ENCODE measurements at regions not wholly inside any gene's neighbourhood (a gene's known extent, or its start where the extent isn't known, plus 50 kb on each side); places are given as distances from the start of the nearest gene placed in this dataset.

DNA sequence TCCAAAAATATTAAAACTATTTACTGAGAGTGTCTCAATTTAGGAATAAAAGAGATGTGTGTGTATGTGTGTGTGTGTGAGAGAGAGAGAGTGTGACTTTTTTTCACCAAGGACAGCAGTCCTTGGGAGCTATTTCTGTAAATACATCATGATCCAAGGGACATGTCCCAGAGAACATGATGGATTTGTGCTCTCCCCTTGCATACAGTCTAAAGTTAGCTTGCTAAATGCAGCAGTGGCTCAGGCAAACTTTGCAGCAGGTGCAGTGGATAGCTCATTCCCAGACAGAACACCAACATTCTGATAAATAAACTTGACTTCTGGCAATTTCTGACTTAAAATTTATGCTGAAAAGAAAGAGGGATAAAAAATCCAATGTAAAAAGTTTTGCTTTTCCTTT is 55.4 kb upstream of the SGCD start:
- no peak overlapping the region for H3K4me3 ChIP-seq (ENCODE audit: low read depth, low read length)
- TF ChIP-seq, protein P1, sequence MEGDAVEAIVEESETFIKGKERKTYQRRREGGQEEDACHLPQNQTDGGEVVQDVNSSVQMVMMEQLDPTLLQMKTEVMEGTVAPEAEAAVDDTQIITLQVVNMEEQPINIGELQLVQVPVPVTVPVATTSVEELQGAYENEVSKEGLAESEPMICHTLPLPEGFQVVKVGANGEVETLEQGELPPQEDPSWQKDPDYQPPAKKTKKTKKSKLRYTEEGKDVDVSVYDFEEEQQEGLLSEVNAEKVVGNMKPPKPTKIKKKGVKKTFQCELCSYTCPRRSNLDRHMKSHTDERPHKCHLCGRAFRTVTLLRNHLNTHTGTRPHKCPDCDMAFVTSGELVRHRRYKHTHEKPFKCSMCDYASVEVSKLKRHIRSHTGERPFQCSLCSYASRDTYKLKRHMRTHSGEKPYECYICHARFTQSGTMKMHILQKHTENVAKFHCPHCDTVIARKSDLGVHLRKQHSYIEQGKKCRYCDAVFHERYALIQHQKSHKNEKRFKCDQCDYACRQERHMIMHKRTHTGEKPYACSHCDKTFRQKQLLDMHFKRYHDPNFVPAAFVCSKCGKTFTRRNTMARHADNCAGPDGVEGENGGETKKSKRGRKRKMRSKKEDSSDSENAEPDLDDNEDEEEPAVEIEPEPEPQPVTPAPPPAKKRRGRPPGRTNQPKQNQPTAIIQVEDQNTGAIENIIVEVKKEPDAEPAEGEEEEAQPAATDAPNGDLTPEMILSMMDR (conservative IDR thresholded peaks at IDR 0.05; ENCODE audit: low read depth, low read length), result no peak
- DNase-seq (ENCODE audit: low read depth), result no peak

- TF ChIP-seq, protein P1 (conservative IDR thresholded peaks at IDR 0.05; ENCODE audit: low read depth, low read length), result no peak
- DNase-seq (ENCODE audit: low read depth), result no peak
- H3K4me3 ChIP-seq (ENCODE audit: low read depth, low read length), result no peak overlapping the region
Measured at GRCh38 chr5:156272139-156272538, 54.8 kb upstream of the SGCD start.

DNA sequence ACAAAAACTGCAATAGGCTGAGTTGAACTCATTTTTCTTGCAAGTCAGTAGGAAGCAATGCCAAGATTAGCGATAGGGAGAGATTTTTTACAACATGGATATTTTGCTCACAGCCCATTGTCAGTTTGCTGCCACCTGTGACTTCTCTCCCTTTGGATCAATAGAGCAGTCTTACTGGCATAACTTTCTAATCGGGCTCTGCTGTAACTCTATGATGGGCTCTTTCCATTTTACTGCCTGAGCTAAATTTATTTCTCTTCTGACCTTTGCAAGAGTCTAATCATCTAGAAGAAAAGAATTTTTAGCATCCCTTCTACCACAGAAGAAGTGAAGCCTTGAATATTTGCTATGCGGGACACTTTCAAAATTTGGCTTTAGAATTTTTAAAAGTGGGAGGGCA is 53.6 kb upstream of the SGCD start:
- no peak for DNase-seq (ENCODE audit: low read depth)
- no peak overlapping the region for H3K4me3 ChIP-seq (ENCODE audit: low read depth, low read length)
- TF ChIP-seq, protein P1 (conservative IDR thresholded peaks at IDR 0.05; ENCODE audit: low read depth, low read length), result no peak

GRCh38 chr5:156274453-156274852 is 52.5 kb upstream of the SGCD start:
- DNase-seq (ENCODE audit: low read depth), result no peak
- TF ChIP-seq, protein P1 (conservative IDR thresholded peaks at IDR 0.05; ENCODE audit: low read depth, low read length), result no peak

More at GRCh38 chr5:156274453-156274852, 52.5 kb upstream of the SGCD start:
- H3K4me3 ChIP-seq (ENCODE audit: low read depth, low read length), result no peak overlapping the region

Data from choroid plexus epithelial cell (primary cell).